ENCODE measurements at regions not wholly inside any gene's neighbourhood (a gene's known extent, or its start where the extent isn't known, plus 50 kb on each side); places are given as distances from the start of the nearest gene placed in this dataset.
A peak's percentile ranks its signal among the peaks of the same experiment; 100 is the strongest.

DNA sequence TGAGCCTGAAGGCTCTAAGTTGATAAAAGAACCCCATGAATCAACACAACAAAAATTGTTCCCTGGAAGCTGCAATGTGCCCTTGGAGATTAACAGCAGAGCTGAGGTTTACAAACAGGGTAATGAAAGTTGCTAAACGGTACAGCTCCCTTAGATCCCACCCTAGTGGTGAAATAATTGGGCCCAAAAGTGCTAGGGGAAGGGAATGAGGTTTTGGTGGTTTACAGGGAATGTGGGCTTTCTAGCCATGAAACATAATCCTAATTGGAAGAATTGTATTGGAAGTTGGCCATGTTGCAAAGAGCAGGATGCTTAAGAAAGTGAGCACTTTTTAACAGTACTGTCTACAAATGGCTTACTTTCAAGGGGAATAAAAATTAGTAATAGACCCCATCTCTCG lies 180.2 kb upstream of the SMIM21 start:
- TF ChIP-seq, protein P1, sequence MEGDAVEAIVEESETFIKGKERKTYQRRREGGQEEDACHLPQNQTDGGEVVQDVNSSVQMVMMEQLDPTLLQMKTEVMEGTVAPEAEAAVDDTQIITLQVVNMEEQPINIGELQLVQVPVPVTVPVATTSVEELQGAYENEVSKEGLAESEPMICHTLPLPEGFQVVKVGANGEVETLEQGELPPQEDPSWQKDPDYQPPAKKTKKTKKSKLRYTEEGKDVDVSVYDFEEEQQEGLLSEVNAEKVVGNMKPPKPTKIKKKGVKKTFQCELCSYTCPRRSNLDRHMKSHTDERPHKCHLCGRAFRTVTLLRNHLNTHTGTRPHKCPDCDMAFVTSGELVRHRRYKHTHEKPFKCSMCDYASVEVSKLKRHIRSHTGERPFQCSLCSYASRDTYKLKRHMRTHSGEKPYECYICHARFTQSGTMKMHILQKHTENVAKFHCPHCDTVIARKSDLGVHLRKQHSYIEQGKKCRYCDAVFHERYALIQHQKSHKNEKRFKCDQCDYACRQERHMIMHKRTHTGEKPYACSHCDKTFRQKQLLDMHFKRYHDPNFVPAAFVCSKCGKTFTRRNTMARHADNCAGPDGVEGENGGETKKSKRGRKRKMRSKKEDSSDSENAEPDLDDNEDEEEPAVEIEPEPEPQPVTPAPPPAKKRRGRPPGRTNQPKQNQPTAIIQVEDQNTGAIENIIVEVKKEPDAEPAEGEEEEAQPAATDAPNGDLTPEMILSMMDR (IDR thresholded peaks at IDR 0.05; ENCODE audit: low read depth, low read length): no peak
- no peak overlapping the region for H3K4me3 ChIP-seq (ENCODE audit: low read depth, low read length)

DNA sequence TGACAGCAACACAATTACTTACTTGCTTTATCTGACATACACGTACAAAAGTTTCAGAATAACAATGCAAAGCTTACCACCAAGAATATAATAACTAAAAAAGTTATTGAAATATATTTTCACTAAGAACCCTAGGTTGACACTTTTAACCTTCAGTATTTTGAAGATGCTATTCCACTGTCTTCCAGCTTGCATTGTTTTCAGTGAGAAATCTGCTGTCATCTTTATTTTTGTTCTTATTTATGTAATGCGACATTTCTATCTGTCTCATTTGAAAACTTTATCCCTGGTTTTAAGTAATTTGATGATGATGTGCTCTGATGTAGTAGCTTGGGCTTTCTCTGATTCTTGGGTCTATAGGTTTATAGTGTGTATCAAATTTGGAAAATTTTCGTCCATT lies 165.0 kb upstream of the SMIM21 start:
- TF ChIP-seq, protein P1 (IDR thresholded peaks at IDR 0.05; ENCODE audit: low read depth, low read length): no peak
- no peak overlapping the region for H3K4me3 ChIP-seq (ENCODE audit: low read depth, low read length)

DNA sequence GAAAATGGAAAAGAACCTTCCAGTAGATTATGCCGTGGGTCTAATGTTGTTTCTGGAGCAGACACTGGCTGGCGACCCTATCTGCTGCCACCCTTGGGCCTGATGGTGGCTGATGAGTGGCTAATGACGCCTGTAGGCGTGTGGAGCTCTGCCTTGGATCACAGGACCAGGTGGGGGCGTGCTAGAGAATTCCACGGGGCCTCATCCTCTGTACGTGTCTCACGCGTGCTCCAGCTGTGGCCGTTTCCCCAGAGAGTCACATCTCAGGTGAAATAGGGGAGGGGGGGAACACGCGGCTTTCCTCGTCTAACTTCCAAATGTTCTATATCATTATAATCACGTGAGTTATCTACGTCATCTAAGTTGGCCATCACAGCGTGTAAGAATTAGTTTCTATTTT lies 160.9 kb upstream of the SMIM21 start:
- TF ChIP-seq, protein P1 (IDR thresholded peaks at IDR 0.05; ENCODE audit: low read depth, low read length): no peak
- H3K4me3 ChIP-seq (ENCODE audit: low read depth, low read length): 0 out of 2 replicates have a peak overlapping the region, but pooled peaks have one; percentile 10

DNA sequence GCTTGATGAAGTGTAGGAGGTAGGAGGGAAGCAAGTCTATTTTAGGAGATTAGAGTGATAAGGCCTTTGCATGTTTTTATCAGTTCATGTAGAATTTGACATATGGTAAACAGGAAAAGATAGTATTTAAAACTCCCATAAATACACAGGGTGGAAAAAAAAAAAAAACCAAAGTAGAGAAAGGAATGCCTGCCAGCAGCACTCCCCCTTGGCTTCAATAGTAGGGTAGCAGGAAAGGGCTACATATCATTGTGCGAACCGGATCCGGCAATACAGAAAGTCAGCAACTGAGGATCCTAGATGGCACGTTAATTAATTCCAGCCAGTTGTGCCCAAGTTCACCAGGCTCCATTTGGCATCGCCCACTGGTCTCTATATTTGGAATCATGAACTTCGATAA lies 159.6 kb upstream of the SMIM21 start:
- H3K4me3 ChIP-seq (ENCODE audit: low read depth, low read length): no peak overlapping the region
- TF ChIP-seq, protein P1 (IDR thresholded peaks at IDR 0.05; ENCODE audit: low read depth, low read length): no peak

DNA sequence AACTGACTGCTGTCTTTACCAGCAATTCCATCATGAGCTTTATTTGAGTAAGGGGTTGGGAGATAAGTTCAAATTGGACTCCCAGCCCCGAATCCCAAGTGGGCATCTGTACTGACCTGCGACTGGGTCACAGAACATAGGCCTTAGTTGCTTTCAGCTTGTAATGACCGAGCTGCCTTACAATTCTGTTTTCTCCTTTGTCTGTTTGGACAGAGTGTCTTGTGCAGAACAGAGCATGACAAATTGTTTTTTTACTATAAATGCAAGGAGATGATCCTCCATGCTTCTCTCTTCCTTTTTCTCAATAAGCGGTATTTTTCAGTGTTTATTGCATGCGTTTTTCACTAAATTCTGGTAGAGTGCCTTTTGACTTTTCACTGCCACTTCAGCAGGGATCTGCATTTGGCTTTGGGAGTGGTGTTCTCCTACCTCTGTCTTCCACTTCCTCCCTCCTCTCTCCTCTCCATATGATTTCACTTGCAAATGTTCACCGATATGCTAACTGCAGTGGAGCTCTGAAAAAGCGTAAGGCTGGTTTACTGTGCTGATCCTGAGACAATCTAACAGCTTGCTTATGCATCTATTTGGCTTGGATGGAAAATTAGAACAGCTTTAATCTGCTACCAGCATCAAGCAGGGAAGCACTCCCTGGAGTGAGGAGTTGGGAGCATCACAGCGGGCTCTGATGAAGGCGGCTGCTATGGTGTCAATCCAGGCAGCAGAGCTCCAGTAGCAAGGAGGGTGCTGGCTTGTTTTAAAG lies 158.8 kb upstream of the SMIM21 start:
- TF ChIP-seq, protein P1 (IDR thresholded peaks at IDR 0.05; ENCODE audit: low read depth, low read length): no peak

DNA sequence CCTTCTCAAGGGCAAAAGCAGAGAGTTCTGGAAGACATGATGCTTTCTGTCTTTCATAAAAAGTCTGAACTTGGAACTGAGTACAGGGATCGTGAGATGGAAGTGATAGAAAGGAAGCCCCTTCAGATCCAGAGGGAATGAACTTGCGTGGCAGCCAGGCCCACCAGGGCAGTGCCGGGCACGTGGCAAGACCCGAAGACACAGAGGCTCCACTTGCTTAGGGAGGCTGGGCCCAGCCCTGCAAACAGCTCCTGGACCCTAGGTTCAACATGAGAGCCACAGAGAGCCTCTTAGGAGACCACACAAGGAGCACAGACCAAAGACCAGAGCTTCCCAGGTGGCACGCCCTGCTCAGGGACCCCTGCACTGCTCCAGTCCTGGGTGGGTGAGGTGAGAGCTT lies 155.4 kb upstream of the SMIM21 start:
- TF ChIP-seq, protein P1 (IDR thresholded peaks at IDR 0.05; ENCODE audit: low read depth, low read length): no peak
- no peak overlapping the region for H3K4me3 ChIP-seq (ENCODE audit: low read depth, low read length)

More for the DNA sequence above, 158.8 kb upstream of the SMIM21 start:
- H3K4me3 ChIP-seq (ENCODE audit: low read depth, low read length): no peak overlapping the region

DNA sequence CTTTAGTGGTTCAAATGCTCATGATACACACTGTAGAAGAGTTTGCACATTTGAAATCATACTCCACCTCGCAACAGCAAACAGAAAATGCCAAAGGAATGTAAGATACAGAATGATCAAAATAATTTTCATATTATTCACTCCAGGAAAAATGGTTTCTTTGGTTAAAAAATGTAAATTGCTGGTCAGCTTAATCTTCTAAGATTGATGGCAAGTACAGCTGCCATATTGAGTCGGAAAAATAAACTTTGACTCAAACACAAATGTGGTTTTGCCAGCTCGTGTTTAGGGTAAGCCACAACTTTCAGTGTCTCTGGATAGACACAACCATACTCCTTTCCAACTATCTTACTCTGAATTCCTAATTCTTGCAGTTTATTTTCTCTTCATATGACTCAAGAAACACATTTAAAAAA lies 154.9 kb upstream of the SMIM21 start:
- TF ChIP-seq, protein P1 (IDR thresholded peaks at IDR 0.05; ENCODE audit: low read depth, low read length): no peak
- no peak overlapping the region for H3K4me3 ChIP-seq (ENCODE audit: low read depth, low read length)
